ENCODE measurements at regions not wholly inside any gene's neighbourhood (a gene's known extent, or its start where the extent isn't known, plus 50 kb on each side); places are given as distances from the start of the nearest gene placed in this dataset.

DNA sequence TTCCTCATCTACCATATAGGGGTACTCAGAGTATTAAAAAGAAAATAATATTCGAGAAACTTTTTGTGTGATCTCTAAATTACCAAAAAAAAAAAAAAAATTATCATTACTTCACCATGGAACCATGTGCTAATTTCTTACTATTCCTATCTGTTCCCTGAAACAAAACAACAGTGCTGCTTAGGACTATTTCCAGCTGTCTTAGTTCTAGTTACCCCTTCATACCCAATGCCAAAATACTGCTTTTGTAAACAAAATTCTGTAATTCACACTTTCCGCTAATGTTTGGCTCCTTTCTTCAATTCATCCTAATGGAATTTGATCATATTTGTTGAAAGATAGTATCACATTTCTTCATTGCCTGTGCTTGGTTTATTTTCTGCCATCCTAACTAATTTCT lies 470.2 kb downstream of the BTG1 start:
- DNase-seq (no peak), ATAC-seq (ENCODE audit: low read depth) (no peak)
- H3K36me3 ChIP-seq (replicated peaks in 1 of 2; ENCODE audit: control extremely low read depth in 1 of 2, control insufficient read depth in 1 of 2, extremely low read depth in 1 of 2, insufficient read depth in 2 of 2, low read length in 1 of 2): no peaks in the 10 kb centered on the region
- no CpG with 5 or more reads among the region's 2 CpGs for WGBS (ENCODE audit: insufficient coverage)
- CTCF ChIA-PET: interaction anchor here (0.6 kb wide), 1 partner anchor 14 kb away, joined by 4 read pairs; no protein-coding TSS in a partner anchor
- no peak overlapping the region for H3K4me3 Mint-ChIP-seq
- H3K79me2 ChIP-seq (ENCODE audit: control insufficient read depth, insufficient read depth, low read length): no peaks in the 10 kb centered on the region
- no peak for TF ChIP-seq EZH2 (IDR thresholded peaks at IDR 0.05; ENCODE audit: borderline replicate concordance, insufficient read depth, low read depth, low read length, poor library complexity, severe bottlenecking)
- TF ChIP-seq, protein P1, sequence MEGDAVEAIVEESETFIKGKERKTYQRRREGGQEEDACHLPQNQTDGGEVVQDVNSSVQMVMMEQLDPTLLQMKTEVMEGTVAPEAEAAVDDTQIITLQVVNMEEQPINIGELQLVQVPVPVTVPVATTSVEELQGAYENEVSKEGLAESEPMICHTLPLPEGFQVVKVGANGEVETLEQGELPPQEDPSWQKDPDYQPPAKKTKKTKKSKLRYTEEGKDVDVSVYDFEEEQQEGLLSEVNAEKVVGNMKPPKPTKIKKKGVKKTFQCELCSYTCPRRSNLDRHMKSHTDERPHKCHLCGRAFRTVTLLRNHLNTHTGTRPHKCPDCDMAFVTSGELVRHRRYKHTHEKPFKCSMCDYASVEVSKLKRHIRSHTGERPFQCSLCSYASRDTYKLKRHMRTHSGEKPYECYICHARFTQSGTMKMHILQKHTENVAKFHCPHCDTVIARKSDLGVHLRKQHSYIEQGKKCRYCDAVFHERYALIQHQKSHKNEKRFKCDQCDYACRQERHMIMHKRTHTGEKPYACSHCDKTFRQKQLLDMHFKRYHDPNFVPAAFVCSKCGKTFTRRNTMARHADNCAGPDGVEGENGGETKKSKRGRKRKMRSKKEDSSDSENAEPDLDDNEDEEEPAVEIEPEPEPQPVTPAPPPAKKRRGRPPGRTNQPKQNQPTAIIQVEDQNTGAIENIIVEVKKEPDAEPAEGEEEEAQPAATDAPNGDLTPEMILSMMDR (IDR thresholded peaks at IDR 0.05): no peak
- no peaks in the 10 kb centered on the region for H3K27me3 ChIP-seq (replicated peaks in 1 of 4; ENCODE audit: control extremely low read depth in 1 of 4, control insufficient read depth in 3 of 4, insufficient read depth in 4 of 4, low read length in 3 of 4)
- no peaks in the 10 kb centered on the region for H3K4me1 ChIP-seq (ENCODE audit: control insufficient read depth in 2 of 2, insufficient read depth in 2 of 2, low read length in 2 of 2)
- H3K9ac ChIP-seq (ENCODE audit: low read length): no peak overlapping the region
- H2AFZ ChIP-seq (ENCODE audit: insufficient read depth, low read depth, low read length, poor library complexity, severe bottlenecking): no peak overlapping the region
- H3K4me1 Mint-ChIP-seq: no peaks in the 10 kb centered on the region
- POLR2A ChIA-PET: no interaction called here
- H3K9me3 Mint-ChIP-seq (ENCODE audit: insufficient read depth): no peaks in the 10 kb centered on the region
- H3K9me3 ChIP-seq (ENCODE audit: control extremely low read depth in 1 of 3, control insufficient read depth in 2 of 3, insufficient read depth in 1 of 3, low read length in 2 of 3): no peaks in the 10 kb centered on the region
- no peak overlapping the region for H3K27ac Mint-ChIP-seq
- peaks cover 10% of the 10 kb centered on the region for H3K27me3 Mint-ChIP-seq
- intact Hi-C loops (cut with micrococcal nuclease): no loop called here
- no peaks in the 10 kb centered on the region for H4K20me1 ChIP-seq (ENCODE audit: control insufficient read depth, insufficient read depth, low read length, poor library complexity, severe bottlenecking)
- no peak overlapping the region for H3K4me2 ChIP-seq (replicated peaks; ENCODE audit: low read depth, low read length, poor library complexity, severe bottlenecking)
- no peak overlapping the region for H3K27ac ChIP-seq (ENCODE audit: low read length in 2 of 2)
- H3K4me3 ChIP-seq (ENCODE audit: control extremely low read depth in 1 of 5, extremely low read depth in 1 of 5, insufficient read depth in 1 of 5, low read depth in 2 of 5, low read length in 4 of 5): no peak overlapping the region

DNA sequence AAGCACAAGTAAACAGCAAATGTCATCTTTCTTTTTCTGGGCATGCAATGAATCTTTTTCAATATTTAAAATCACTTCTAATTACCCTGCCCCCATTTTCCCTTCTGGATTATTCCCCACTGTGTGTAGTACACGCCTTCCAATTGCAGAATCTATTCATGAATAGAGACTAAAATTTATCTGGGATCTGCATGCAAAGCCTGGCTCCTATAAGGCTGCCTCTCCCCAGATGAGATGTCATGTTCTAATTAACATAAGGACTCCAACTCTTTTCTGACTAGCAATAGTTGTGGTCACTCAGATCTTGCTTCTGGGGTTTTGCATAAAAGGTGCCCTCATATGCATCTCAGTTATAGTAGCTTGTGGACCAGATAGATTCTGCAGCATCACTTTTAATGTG lies 473.5 kb downstream of the BTG1 start:
- ChIA-PET CTCF (interaction anchor here (0.6 kb wide), 1 partner anchor 1747 kb away, joined by 3 read pairs; no protein-coding TSS in a partner anchor), POLR2A (no interaction called here)
- Histone ChIP-seq H3K4me3 (ENCODE audit: control extremely low read depth in 1 of 5, extremely low read depth in 1 of 5, insufficient read depth in 1 of 5, low read depth in 2 of 5, low read length in 4 of 5) (no peak overlapping the region), H3K4me2 (replicated peaks; ENCODE audit: low read depth, low read length, poor library complexity, severe bottlenecking) (no peak overlapping the region), H3K4me1 (ENCODE audit: control insufficient read depth in 2 of 2, insufficient read depth in 2 of 2, low read length in 2 of 2) (no peaks in the 10 kb centered on the region), H3K27ac (ENCODE audit: low read length in 2 of 2) (no peak overlapping the region), H4K20me1 (ENCODE audit: control insufficient read depth, insufficient read depth, low read length, poor library complexity, severe bottlenecking) (no peaks in the 10 kb centered on the region), H3K79me2 (ENCODE audit: control insufficient read depth, insufficient read depth, low read length) (no peaks in the 10 kb centered on the region), H3K27me3 (replicated peaks in 1 of 4; ENCODE audit: control extremely low read depth in 1 of 4, control insufficient read depth in 3 of 4, insufficient read depth in 4 of 4, low read length in 3 of 4) (no peaks in the 10 kb centered on the region), H3K9me3 (ENCODE audit: control extremely low read depth in 1 of 3, control insufficient read depth in 2 of 3, insufficient read depth in 1 of 3, low read length in 2 of 3) (no peaks in the 10 kb centered on the region), H2AFZ (ENCODE audit: insufficient read depth, low read depth, low read length, poor library complexity, severe bottlenecking) (no peak overlapping the region), H3K9ac (ENCODE audit: low read length) (no peak overlapping the region), H3K36me3 (replicated peaks in 1 of 2; ENCODE audit: control extremely low read depth in 1 of 2, control insufficient read depth in 1 of 2, extremely low read depth in 1 of 2, insufficient read depth in 2 of 2, low read length in 1 of 2) (no peaks in the 10 kb centered on the region)
- Mint-ChIP-seq H3K9me3 (ENCODE audit: insufficient read depth) (peaks cover 2% of the 10 kb centered on the region), H3K4me3 (no peak overlapping the region), H3K27me3 (peaks cover 5% of the 10 kb centered on the region), H3K27ac (no peak overlapping the region), H3K4me1 (no peaks in the 10 kb centered on the region)
- WGBS (ENCODE audit: insufficient coverage): 70% methylated on average over 1 of the region's 1 CpG
- TF ChIP-seq, protein P1 (IDR thresholded peaks at IDR 0.05): no peak
- no peak for TF ChIP-seq EZH2 (IDR thresholded peaks at IDR 0.05; ENCODE audit: borderline replicate concordance, insufficient read depth, low read depth, low read length, poor library complexity, severe bottlenecking)
- ATAC-seq (ENCODE audit: low read depth) (no peak), DNase-seq (no peak)
- intact Hi-C loops (cut with micrococcal nuclease): no loop called here
